GM06990 (cell line): ENCODE measurements at regions not wholly inside any gene's neighbourhood (a gene's known extent, or its start where the extent isn't known, plus 50 kb on each side); places are given as distances from the start of the nearest gene placed in this dataset.

ENCODE experiments used
- DNase-seq: peaks from one replicate; pipeline ENCODE4 v3.0.0-alpha.2; 2011; ENCODE audit not compliant: insufficient read length; ENCODE audit errors: extremely low read depth
- H3K27me3 ChIP-seq: replicated peaks from 2 replicates; pipeline ENCODE4 v1.6.0; 2011; ENCODE audit warnings: low read length; ENCODE audit not compliant: control insufficient read depth, insufficient read depth
- H3K36me3 ChIP-seq: 2 replicates; pipeline ENCODE4 v1.5.1; 2011; ENCODE audit warnings: low read length; ENCODE audit not compliant: control insufficient read depth, insufficient read depth
- H3K4me3 ChIP-seq: replicated peaks from 2 replicates; pipeline ENCODE4 v1.5.1; 2011; ENCODE audit warnings: low read depth, mild to moderate bottlenecking, control low read depth, low read length
- CTCF ChIP-seq: IDR thresholded peaks from 2 replicates; pipeline ENCODE4 v1.5.1; 2011; ENCODE audit warnings: low read length, control low read depth, mild to moderate bottlenecking, inconsistent platforms; ENCODE audit not compliant: insufficient read depth, poor library complexity, severe bottlenecking

GRCh38 chr4:14053291-14053690, 425.8 kb upstream of the BOD1L1 start:
- no peak for DNase-seq
- H3K4me3 ChIP-seq: no peak overlapping the region
- no peaks in the 10 kb centered on the region for H3K36me3 ChIP-seq
- TF ChIP-seq CTCF: no peak
- no peaks in the 10 kb centered on the region for H3K27me3 ChIP-seq

GRCh38 chr4:14054391-14054790, 426.9 kb upstream of the BOD1L1 start:
- no peaks in the 10 kb centered on the region for H3K27me3 ChIP-seq
- DNase-seq: no peak

GRCh38 chr4:14059006-14059405, 431.5 kb upstream of the BOD1L1 start:
- no peaks in the 10 kb centered on the region for H3K27me3 ChIP-seq
- TF ChIP-seq CTCF: no peak
- H3K4me3 ChIP-seq: no peak overlapping the region
- no peak for DNase-seq
- H3K36me3 ChIP-seq: no peaks in the 10 kb centered on the region

More at GRCh38 chr4:14054391-14054790, 426.9 kb upstream of the BOD1L1 start:
- no peak for TF ChIP-seq CTCF
- no peak overlapping the region for H3K4me3 ChIP-seq
- no peaks in the 10 kb centered on the region for H3K36me3 ChIP-seq

GRCh38 chr4:14064984-14065383, 437.5 kb upstream of the BOD1L1 start:
- TF ChIP-seq CTCF: no peak
- Histone ChIP-seq H3K4me3 (no peak overlapping the region), H3K36me3 (no peaks in the 10 kb centered on the region), H3K27me3 (no peaks in the 10 kb centered on the region)
- DNase-seq: no peak

- H3K36me3 ChIP-seq: no peaks in the 10 kb centered on the region
- H3K27me3 ChIP-seq: no peaks in the 10 kb centered on the region
- no peak overlapping the region for H3K4me3 ChIP-seq
- DNase-seq: no peak
- no peak for TF ChIP-seq CTCF
These were observed 437.9 kb upstream of the BOD1L1 start for GRCh38 chr4:14065406-14065805.

GRCh38 chr4:14066979-14067378, 439.5 kb upstream of the BOD1L1 start:
- TF ChIP-seq CTCF: no peak
- Histone ChIP-seq H3K27me3 (no peaks in the 10 kb centered on the region), H3K4me3 (no peak overlapping the region), H3K36me3 (no peaks in the 10 kb centered on the region)
- DNase-seq: no peak
